ENCODE measurements at regions not wholly inside any gene's neighbourhood (a gene's known extent, or its start where the extent isn't known, plus 50 kb on each side); places are given as distances from the start of the nearest gene placed in this dataset.
"Not testable (repeated sequence)": the region's sequence is repeated elsewhere in the genome, so short reads cannot be mapped to it uniquely, and the experiment has no call there.

DNA sequence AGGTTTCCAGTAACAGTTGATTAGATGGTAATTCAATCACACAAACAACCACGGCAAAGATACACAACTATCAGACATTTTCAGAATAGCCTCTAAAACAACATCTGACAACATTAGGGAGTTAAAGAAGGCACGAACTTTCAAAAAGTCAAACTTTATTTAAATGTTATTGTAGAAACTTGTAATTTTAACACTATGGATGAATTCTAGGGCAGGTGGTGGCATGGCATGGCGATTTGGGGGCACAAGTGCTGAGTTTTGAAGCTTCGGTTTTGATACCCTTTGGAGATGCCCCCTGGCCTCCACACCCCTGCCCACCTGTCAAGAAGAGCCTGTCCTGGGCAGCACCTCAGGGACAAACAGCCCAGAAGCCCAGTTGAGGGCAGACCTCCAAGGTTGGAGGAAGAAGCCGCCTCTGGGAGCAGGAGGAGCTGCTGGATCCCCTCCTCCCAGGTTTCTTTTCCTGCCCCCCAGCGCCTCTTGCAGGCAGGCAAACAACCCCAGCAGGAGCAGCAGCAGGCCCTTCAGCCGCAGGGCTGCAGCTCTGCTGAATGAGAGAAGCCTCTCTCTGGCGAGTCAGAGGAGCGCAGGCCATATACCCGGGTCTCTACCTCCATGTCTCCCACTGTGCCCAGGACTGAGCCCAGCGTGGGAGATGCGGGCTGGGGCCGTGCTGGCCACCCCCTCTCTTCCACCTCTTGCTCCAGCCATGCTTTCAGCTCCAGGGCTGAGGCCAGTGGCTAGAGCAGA lies 102.1 kb upstream of the IGLL5 start:
- DNase-seq: no peak

DNA sequence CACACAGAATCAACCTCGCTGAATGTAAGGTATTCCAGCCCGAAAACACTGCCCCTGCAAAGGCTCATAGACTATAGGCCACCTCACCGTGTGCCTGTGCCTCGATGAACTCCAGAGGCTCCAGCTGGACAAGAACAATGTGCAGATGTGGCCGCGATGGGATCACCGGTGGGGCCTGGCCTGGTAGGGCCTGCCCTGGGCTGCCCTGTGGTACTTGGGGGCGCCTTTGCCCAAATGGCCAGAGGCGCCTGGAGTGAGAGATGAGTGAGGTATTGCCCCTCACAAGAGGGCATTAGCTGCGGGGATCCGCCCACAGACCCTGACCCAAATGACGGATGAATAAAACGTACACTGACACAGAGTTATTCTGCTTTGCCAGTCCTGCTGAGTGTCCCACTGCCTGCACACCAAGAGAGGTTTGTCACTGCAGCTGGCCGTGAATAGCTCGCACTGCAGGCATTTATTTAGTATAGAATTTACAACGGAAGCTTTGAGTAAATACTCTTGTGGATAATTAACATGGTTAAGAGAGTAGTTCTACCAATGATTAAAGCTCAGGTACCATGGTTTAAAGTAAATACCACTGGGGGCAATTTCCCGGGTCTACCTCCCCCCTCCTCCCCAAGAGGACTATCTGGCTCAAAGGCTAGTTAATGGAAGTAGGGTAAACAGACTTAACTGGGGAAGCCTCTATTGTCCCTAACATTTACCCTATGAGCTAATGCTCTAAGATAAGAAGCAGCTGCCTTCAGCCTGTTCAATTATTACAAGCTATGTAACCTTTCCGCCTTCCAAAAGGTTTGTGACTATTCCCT lies 101.1 kb upstream of the IGLL5 start:
- no peak for DNase-seq

DNA sequence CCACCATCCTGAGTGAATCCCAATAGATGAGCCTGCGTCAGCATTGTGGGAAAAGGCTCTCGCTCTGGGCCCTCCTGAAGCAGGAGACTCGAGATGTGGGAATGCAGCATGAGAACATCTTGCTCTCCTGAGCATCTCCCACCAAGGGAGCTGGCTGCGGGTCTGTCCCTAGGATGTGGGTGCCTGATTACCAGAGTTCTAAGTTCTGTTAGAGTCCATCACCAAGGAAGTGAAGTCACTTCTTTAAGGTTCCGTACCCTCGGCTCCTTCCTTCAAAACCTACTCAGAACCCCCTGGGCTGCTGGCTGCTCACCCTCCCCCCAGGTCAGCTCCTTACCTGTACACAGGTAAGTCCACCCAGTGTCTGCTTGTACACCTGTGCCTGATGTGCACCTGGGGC lies 100.5 kb upstream of the IGLL5 start:
- no peak for DNase-seq

DNA sequence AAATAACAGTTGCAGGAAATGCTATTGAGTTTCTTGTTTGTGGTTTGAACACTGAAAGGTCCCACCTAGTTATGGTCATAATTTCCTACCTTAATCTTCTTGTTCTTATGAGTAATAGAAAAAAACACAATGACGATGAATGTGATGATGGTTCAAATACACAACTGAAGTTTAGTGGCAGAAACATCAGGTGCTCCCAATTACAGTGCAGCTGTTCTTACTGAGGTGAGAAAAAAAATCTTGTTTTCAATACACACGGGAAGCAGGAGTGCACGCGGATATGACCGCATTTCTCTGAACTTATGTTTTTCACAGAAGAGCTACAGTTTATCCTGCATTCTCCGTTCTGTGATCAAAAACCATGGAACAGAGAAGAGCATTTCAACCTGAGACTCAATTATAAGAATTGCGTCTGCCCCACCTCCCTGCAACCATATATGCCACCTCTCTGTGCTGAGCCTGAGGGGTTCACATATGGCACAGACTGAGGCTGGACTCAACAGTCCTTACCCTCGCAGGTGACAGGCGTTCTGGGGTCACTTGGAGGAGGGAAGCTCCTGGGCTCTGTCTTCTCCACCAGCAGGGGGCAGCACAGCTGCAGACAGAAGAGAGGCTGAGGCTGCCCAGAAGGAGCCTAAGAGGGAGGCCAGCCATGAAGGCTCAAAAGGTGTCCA lies 99.7 kb upstream of the IGLL5 start:
- DNase-seq: peak; percentile 76

DNA sequence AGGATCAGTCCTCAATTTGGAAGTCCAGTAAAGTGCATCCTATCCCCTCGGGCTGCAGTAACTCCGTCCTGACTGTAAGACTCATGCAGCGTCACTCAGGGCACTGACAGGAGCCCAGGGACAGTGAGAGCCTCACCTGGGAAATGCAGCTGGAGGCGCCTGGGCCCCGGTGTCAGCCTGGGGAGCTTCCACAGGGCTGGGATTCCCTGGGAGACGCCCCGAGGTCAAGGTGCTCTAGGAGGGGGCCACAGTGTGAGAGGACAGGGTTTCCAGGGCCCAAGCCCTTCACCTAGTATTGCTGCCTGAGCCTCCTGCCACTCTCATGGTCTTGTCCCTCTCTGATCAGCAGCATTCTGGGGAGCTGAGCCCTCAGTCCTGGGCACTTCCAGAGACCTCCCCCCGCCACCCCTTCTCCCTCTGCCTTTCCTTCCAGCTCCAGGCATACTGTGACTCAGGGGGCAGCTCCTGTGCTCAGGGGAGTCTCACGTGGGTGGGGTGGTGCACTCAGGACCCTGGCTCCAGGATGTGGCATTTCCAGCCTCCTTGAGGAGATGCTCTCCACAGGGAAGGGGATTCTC lies 99.1 kb upstream of the IGLL5 start:
- DNase-seq: no peak

DNA sequence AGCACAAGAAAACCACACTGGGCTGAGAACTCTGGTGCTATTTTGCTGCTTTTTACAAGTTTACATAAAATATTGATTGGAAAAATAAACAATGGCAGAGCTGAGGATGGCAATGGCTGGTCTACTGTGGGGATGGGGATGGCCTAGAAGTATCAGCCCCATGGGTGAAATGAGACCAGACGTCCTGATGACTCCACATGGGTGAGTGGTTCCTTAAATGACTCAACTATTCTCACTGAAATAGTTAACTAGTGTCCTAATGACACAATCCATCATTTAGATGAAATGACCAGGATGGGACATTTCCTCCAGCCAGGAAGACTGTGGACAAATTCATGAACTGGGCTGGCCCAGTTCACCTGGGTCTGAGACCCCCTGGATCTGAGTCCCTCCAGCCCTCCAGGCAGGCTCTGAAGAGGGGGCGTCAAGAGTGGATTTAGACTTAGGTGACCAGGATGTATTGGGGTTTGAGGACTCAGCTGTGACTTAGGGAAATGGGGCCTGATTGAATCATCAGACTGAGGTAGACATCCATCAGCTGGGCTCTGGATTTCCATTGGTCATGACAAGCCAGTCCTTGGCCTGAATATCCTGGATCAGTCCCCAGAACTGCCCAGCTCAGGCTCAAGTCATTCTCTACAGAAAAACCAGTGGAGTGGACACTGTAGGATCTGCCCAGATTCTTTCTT lies 98.2 kb upstream of the IGLL5 start:
- no peak for DNase-seq

DNA sequence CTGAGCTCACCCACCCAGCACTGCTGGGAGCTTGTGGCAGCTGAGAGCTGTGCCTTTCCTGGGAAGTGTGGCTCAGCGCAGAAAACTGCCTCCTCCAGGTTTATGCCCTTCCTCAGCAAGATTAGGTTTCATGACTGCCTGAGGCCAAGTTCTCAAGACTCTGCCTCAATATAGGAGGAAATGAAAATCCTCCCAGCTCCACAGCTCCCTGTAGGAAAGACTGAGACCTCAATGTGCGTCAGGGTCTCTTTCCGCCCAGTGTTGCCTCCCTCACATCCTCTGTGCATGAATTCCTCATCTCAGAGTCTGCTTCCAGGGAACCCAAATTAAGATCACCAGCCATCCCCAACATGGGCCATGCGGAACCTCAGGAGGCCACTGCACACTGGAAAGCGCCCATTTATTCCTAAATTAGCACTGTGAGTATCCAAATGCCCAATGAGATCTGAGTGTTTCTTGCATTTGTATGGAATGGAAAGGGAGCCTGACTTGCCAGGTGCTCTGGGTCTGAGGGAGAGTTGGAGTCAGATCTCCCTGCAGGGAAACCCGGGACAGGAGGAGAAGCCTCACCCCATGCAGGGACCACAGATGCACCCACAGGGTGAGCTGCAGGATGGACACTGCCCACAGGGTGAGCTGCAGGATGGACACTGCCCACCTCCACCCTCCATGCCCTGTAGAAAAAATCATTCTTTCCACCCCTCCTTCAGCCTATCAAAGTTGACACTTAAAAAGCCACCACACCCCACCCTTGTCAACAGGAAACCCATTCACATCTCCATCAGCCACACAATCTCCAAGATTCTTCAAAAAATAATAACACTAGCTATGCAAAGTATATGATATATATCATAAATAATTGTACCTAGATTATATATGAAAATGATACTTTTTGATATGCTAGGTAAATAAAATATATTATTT lies 97.4 kb upstream of the IGLL5 start:
- DNase-seq: no peak

DNA sequence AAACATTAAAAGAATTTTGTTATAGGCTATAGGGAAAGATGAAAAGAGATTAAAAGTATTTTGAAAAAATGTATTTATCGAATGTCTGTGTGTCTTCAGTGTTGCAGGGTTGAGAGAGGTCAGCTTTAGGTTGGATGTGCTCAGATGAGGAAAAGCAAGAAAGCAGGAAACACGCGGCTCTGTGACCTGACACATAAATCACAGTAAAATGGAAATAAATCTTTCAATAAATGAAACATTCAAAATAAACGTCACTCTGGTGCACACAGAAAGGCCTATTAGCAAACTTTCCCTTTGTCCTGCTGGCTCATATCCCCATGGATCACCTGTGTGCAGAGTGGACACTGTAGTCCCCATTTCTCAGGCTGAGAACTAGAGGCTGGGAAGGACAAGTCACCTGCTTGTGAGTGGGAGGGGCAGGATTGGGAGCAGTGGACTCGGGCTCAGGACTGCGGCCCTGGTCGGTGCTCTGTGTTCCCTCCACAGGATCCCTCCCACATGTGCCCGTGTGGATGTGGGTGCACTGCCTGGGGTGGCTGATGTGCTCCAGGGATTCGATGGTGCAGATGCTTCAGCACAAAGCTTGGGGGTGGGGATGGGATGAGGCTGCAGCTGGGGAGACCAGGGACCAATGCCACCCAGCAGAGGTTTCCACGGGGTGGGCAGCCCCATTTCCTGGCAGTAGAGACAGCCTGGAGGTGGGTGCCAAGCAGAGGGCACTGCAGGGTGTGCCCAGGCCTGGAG lies 96.0 kb upstream of the IGLL5 start:
- no peak for DNase-seq

DNA sequence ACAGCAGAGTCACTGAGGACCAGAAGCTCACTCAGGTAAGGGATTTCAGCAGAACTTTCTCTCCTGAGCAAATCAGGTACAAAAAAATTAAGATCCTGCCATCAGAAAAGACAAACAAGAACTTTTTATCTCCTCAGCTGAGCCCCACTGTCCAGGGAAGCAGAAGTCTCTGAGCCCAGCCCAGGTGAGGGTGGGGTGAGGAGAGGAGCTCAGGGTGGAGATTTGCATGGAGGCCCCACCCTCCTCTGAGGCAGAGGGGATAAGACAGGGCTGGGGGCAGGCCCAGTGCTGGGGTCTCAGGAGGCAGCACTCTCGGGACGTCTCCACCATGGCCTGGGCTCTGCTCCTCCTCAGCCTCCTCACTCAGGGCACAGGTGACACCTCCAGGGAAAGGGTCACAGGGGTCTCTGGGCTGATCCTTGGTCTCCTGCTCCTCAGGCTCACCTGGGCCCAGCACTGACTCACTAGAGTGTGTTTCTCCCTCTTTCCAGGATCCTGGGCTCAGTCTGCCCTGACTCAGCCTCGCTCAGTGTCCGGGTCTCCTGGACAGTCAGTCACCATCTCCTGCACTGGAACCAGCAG lies 95.3 kb upstream of the IGLL5 start:
- not testable (repeated sequence) for DNase-seq

DNA sequence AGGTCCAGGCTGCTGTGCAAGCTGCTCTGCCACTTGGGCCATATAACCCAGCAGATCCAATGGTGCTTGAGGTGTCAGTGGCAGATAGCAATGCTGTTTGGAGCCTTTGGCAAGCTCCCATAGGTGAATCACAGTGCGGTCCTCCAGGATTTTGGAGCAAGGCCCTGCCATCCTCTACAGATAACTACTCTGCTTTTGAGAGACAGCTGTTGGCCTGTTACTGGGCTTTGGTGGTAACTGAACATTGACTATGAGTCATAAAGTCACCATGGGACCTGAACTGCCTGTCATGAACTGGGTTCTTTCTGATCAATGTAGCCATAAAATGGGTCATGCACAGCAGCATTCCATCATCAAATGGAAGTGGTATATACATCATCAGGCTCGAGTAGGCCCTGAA lies 92.0 kb upstream of the IGLL5 start:
- not testable (repeated sequence) for DNase-seq

DNA sequence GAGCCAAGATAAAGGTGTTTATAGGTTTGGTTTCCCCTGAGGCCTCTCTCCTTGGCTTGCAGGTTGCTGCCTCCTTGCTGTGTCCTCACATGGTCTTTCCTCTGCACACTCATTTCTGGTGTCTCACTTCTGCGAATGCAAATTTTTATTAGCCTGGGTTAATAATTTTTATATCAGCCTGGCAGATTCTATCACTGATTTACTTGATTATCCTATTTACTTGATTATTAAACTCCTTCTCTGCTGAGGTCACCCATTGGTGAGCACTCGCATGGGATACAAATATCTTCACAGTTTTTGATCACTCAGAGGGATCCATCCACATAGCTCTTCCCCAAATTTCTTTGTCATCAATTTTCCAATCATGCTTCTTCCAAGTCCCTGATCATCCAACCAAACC lies 90.9 kb upstream of the IGLL5 start:
- DNase-seq: no peak

DNA sequence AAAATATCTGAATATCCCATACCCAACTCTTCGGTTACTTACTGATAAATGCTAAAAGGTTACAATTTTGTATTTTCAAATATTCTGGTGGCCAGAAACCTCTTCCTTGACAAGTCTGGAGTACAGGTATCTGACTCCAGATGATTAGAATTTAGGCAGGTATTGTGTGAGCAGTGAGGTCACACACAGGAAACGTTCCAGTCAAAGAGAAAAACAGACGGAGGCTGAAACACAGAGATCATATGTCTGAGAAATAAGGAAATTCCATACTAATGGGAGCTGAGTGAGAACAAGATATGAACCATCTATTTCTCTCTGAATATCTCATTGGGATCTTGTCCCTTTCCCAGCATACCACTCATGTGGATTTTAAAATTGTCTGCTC lies 89.4 kb upstream of the IGLL5 start:
- no peak for DNase-seq

DNA sequence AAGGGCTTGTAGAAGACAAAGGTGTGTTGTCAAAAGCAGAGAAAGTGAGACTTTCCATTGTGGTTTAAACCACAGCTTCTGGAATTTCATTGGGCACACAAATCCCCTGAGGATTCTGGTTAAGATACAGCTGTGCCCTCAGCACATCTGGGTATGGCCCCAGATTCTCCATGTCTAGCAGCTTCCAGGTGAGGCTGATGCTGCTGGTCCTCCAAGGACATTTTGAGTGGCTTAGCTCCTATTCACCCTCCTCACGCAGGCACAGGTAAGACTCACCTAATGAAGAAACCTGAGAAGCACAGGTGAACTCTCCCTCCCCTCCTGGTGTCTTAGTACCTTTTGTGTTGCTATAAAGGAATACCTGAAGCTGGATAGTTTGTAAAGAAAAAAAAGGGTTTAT lies 88.9 kb upstream of the IGLL5 start:
- DNase-seq: no peak

DNA sequence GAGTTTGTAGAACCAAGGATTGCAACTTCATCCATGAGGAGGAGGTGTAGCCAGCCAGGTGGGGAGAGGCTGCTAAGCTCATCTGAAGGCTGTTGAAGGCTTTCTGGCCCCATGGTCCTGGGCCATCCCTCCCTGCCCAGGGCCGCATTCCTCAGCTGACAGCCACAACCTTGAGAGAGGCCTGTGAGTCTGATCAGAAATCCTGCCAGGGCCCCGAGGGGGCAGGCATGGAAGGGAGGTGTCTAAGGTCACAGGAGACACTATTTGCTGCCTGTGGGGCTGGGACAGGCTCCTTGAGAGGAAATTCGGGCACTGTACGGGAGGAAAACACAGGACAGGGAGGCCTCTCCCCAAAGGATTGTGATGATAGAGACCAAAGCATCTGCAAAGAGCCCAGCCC lies 88.1 kb upstream of the IGLL5 start:
- DNase-seq: no peak

DNA sequence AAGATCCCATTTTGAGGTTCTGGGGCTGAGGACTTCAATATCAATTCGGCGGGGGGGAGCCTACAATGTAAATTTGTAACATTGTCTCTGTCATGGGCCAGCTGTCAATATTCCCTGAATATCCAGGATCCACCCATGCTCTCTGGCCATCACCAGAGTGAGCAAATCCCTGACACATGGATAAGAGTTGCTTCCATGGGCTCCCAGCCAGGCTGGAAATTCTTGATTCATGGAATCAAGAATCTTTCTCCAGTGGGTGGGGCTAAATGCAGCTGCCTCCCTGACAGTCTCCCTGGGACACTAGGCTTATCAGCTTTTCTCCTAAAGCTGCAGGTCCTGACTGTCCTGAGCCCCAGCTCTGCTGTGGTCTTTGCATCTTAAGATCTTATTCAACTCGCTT lies 86.9 kb upstream of the IGLL5 start:
- DNase-seq: no peak

DNA sequence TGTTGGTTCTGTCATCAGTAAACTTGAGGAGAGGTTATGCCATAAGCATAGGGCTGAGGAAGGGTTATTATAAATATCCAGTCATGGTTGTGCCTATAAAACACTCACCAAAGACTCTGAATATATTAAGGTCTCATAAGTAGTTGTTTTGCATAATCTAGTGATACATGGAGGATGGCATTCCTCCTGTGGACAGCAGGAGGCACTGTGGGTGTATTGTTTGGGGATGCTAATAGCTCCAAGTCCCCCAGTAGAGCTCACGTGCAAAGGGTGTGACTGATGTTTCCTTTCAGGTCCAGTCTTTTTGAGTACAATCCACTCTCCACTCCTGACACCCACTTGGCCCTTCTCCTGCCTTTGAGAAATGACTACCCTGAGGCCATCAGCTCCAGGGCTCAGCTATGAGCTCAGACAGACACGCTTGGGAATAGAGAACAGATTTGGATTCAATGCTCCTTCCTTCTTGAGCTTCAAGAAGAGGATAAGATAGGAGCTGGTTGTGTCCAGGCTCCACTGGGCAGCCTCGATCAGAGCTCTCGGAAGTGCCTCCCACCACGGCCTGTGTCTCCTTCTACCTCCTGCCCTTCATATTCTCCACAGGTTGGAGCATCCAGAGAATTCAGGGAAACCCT lies 85.2 kb upstream of the IGLL5 start:
- DNase-seq: peak; percentile 41

DNA sequence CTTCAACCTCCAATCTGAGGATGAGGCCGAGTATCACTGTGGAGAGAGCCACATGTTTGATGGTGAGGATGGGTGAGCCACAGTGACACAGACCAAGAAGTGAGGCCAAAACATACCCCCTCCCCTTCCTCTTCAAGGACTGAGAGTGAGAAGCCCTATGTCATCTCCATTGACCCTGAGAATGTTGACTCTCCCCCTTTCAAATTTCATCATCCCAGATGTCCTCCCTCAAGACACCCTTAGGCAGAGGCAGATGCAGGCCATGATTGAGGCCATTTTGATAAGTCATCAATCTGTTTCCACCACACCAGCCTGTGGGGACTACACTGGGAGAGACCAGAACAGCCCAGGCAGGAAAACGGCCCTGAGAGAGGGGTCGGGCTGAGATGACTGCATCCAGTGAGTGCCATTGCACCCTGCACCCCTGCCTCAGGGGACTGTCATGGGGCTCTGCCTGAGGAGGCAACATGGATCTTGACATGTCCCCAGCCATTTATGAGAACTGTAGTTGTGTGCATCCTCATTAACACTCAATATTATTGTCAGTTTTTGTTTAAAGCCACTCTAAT lies 84.2 kb upstream of the IGLL5 start:
- no peak for DNase-seq

DNA sequence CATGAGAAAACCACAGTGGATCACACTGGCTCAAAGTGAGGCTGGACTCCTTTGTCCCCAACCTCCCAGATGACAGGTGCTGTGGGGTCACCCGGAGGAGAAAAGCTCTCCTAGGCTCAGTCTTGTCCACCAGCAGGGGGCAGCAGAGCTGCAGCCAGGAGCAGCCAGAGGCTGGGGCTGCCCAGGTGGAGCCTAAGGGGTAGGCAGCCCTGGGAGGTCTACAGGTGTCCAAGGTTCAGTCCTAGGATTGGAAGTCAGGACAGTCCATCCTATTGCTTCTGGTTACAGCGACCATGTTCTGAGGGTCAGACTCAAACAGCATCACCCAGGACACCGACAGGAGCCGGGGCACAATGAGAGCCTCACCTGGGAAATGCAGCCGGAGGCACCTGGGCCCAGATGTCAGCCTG lies 77.6 kb upstream of the IGLL5 start:
- DNase-seq: no peak

DNA sequence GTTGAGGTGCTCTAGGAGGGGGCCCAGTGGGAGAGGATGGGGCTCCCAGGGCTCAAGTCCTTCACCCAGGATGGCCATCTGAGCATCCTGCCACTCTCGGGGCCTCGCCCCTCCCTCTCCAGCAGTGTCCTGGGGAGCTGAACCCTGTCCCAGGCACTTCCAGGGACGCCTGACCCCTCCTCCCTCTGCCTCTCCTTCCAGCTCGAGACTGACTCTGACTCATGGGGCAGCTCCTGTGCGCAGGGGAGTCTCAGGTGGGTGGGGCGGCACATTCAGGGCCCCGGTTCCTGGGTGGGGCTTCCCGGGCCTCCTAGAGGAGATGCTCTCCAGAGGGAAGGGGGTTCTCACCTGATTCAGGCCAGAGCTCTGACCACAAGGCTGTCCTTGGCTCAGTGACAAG lies 77.1 kb upstream of the IGLL5 start:
- DNase-seq: no peak

Measured in activated CD4-positive, alpha-beta T cell treated with anti-CD3 and anti-CD28 coated beads, Interleukin-10, Interleukin-2, amounts not matched to agents 100 ng/mL and 50 ng/mL, durations not matched to agents 16 hours and 8 hours (primary cell).